H9 (cell line): ENCODE measurements at regions not wholly inside any gene's neighbourhood (a gene's known extent, or its start where the extent isn't known, plus 50 kb on each side); places are given as distances from the start of the nearest gene placed in this dataset.

Source experiments
- DNase-seq: peaks from one replicate; pipeline ENCODE4 v3.0.0-alpha.2; 2017
- H2AFZ ChIP-seq: one replicate; pipeline ENCODE4 v1.6.1; 2013; ENCODE audit warnings: mild to moderate bottlenecking, low read length, control low read depth, moderate library complexity
- H2AK5ac ChIP-seq: 2 replicates; pipeline ENCODE4 v1.6.1; 2013; ENCODE audit warnings: low read length, control low read depth, mixed read lengths; ENCODE audit not compliant: insufficient read length
- H2BK120ac ChIP-seq: one replicate; pipeline ENCODE4 v1.6.1; 2013; ENCODE audit warnings: low read depth, mild to moderate bottlenecking, low read length, control low read depth, inconsistent platforms; ENCODE audit not compliant: poor library complexity, severe bottlenecking
- H2BK12ac ChIP-seq: 2 replicates; pipeline ENCODE4 v1.6.1; 2013; ENCODE audit warnings: low read length, control low read depth, mixed read lengths, low read depth; ENCODE audit not compliant: insufficient read length
- H2BK15ac ChIP-seq: 2 replicates; pipeline ENCODE4 v1.6.1; 2013; ENCODE audit warnings: low read depth, low read length, control low read depth
- H2BK20ac ChIP-seq: one replicate; pipeline ENCODE4 v1.6.1; 2013; ENCODE audit warnings: low read depth, mild to moderate bottlenecking, low read length, control low read depth, inconsistent platforms; ENCODE audit not compliant: poor library complexity, severe bottlenecking
- H2BK5ac ChIP-seq: 2 replicates; pipeline ENCODE4 v1.6.1; 2013; ENCODE audit warnings: low read length, control low read depth, mixed read lengths; ENCODE audit not compliant: insufficient read length
- H3K14ac ChIP-seq: 2 replicates; pipeline ENCODE4 v1.6.1; 2013; ENCODE audit warnings: low read length, control low read depth; ENCODE audit not compliant: insufficient read depth
- H3K18ac ChIP-seq: 2 replicates; pipeline ENCODE4 v1.6.1; 2013; ENCODE audit warnings: low read depth, mild to moderate bottlenecking, mixed read lengths, low read length, control low read depth; ENCODE audit not compliant: insufficient read length
- H3K23ac ChIP-seq: 2 replicates; pipeline ENCODE4 v1.6.1; 2013; ENCODE audit warnings: low read length, control low read depth, mixed read lengths, low read depth; ENCODE audit not compliant: insufficient read length
- H3K23me2 ChIP-seq: 2 replicates; pipeline ENCODE4 v1.6.1; 2013; ENCODE audit warnings: low read depth, mild to moderate bottlenecking, mixed read lengths, low read length, control low read depth; ENCODE audit not compliant: insufficient read length, poor library complexity, severe bottlenecking
- H3K27ac ChIP-seq: 2 replicates; pipeline ENCODE4 v1.5.1; 2013; ENCODE audit warnings: low read length, control low read depth, mixed read lengths, low read depth; ENCODE audit not compliant: insufficient read length
- H3K27me3 ChIP-seq: 2 replicates; pipeline ENCODE4 v1.6.1; 2013; ENCODE audit warnings: low read length, control low read depth, inconsistent platforms; ENCODE audit not compliant: insufficient read depth
- H3K4ac ChIP-seq: 2 replicates; pipeline ENCODE4 v1.6.1; 2013; ENCODE audit warnings: low read depth, mild to moderate bottlenecking, control low read depth, inconsistent platforms, low read length, moderate library complexity
- H3K4me1 ChIP-seq: 2 replicates; pipeline ENCODE4 v1.6.1; 2013; ENCODE audit warnings: low read length, control low read depth, inconsistent platforms; ENCODE audit not compliant: insufficient read depth
- H3K4me2 ChIP-seq: 2 replicates; pipeline ENCODE4 v1.6.1; 2013; ENCODE audit warnings: low read length, control low read depth, mixed read lengths; ENCODE audit not compliant: insufficient read length, insufficient read depth
- H3K56ac ChIP-seq: 2 replicates; pipeline ENCODE4 v1.6.1; 2013; ENCODE audit warnings: low read depth, mild to moderate bottlenecking, mixed read lengths, low read length, control low read depth; ENCODE audit not compliant: insufficient read length
- H3K79me1 ChIP-seq: 2 replicates; pipeline ENCODE4 v1.6.1; 2013; ENCODE audit warnings: low read depth, mild to moderate bottlenecking, moderate library complexity, low read length, control low read depth, inconsistent platforms; ENCODE audit not compliant: insufficient read depth, poor library complexity, severe bottlenecking
- H3K79me2 ChIP-seq: 2 replicates; pipeline ENCODE4 v1.6.1; 2013; ENCODE audit warnings: low read length, control low read depth, inconsistent platforms; ENCODE audit not compliant: insufficient read depth
- H3K9ac ChIP-seq: 2 replicates; pipeline ENCODE4 v1.6.1; 2013; ENCODE audit warnings: low read length, control low read depth, mixed read lengths; ENCODE audit not compliant: insufficient read length; ENCODE audit errors: extremely low read depth
- H3K9me3 ChIP-seq: one replicate; pipeline ENCODE4 v1.6.1; 2013; ENCODE audit warnings: low read depth, low read length, inconsistent platforms; ENCODE audit not compliant: control insufficient read depth
- H3T11ph ChIP-seq: one replicate; pipeline ENCODE4 v1.6.1; 2013; ENCODE audit warnings: mild to moderate bottlenecking, low read length, control low read depth, inconsistent platforms
- H4K20me1 ChIP-seq: one replicate; pipeline ENCODE4 v1.6.1; 2013; ENCODE audit not compliant: control insufficient read depth, insufficient read length, insufficient read depth
- H4K5ac ChIP-seq: 2 replicates; pipeline ENCODE4 v1.6.1; 2013; ENCODE audit warnings: low read depth, mild to moderate bottlenecking, mixed read lengths, low read length, control low read depth; ENCODE audit not compliant: insufficient read length
- H4K8ac ChIP-seq: replicated peaks from 2 replicates; pipeline ENCODE4 v1.6.1; 2013; ENCODE audit warnings: low read length, control low read depth, mixed read lengths, low read depth; ENCODE audit not compliant: insufficient read length
- H4K91ac ChIP-seq: 2 replicates; pipeline ENCODE4 v1.6.1; 2013; ENCODE audit warnings: low read depth, mild to moderate bottlenecking, moderate library complexity, mixed read lengths, low read length, control low read depth; ENCODE audit not compliant: insufficient read length
- H3K27ac Mint-ChIP-seq, 3 experiments: 2 replicates in 2 of 3; 3 replicates in 1 of 3; pipeline ENCODE4 v1.8.0; 2020 to 2021; ENCODE audit warnings: mixed read lengths in 3 of 3, mild to moderate bottlenecking in 1 of 3, moderate library complexity in 1 of 3
- H3K27me3 Mint-ChIP-seq: 2 replicates; pipeline ENCODE4 v1.8.0; 2021; ENCODE audit warnings: low read depth, mild to moderate bottlenecking, moderate library complexity, mixed read lengths
- H3K36me3 Mint-ChIP-seq, 3 experiments: 2 replicates in 2 of 3; 3 replicates in 1 of 3; pipeline ENCODE4 v1.8.0; 2020 to 2021; ENCODE audit warnings: low read depth in 3 of 3, mixed read lengths in 3 of 3; ENCODE audit not compliant: insufficient read depth in 1 of 3
- H3K4me1 Mint-ChIP-seq, 2 experiments: 2 replicates each; pipeline ENCODE4 v1.8.0; 2020; ENCODE audit warnings: mixed read lengths in 2 of 2
- H3K4me3 Mint-ChIP-seq, 2 experiments: 2 replicates in 1 of 2; 3 replicates in 1 of 2; pipeline ENCODE4 v1.8.0; 2020 to 2021; ENCODE audit warnings: mild to moderate bottlenecking in 2 of 2, mixed read lengths in 2 of 2, moderate library complexity in 1 of 2
- H3K9me3 Mint-ChIP-seq, 2 experiments: 2 replicates in 1 of 2; 3 replicates in 1 of 2; pipeline ENCODE4 v1.8.0; 2020; ENCODE audit warnings: mild to moderate bottlenecking in 2 of 2, mixed read lengths in 2 of 2, moderate library complexity in 1 of 2
- CTCF ChIP-seq: fragments of 200-600 bp; sonication (generic); conservative IDR thresholded peaks from 3 replicates; pipeline ENCODE4 v1.8.0; 2021; ENCODE audit warnings: antibody characterized with exemption, mild to moderate bottlenecking
- WGBS: extraction: QIAGEN DNeasy Blood & Tissue Kit; methylation state at CpG from one replicate; pipeline ENCODE4 v1.1.7; 2013; ENCODE audit warnings: missing lambda C conversion rate, low lambda C conversion rate, mixed read lengths; ENCODE audit not compliant: insufficient read length; ENCODE audit errors: extremely low coverage; 5-methylcytosine and 5-hydroxymethylcytosine counted together

- no CpG with 5 or more reads among the region's 1 CpG for WGBS
- H4K5ac ChIP-seq = no peak overlapping the region
- no peak overlapping the region for H3K4me3 Mint-ChIP-seq
- no peak overlapping the region for H3K23ac ChIP-seq
- H3K4me1 ChIP-seq = no peaks in the 10 kb centered on the region
- no peak overlapping the region for H2BK15ac ChIP-seq
- H2AK5ac ChIP-seq = no peak overlapping the region
- peaks cover 15 to 27% (median 23%) of the 10 kb centered on the region in 3 experiments for H3K36me3 Mint-ChIP-seq
- H3K14ac ChIP-seq = no peak overlapping the region
- no peak overlapping the region for H2BK5ac ChIP-seq
- H3K27me3 ChIP-seq = no peaks in the 10 kb centered on the region
- H2BK120ac ChIP-seq = no peak overlapping the region
- H4K20me1 ChIP-seq = no peaks in the 10 kb centered on the region
- no peak overlapping the region for H3K56ac ChIP-seq
- no peak overlapping the region for H3K4me2 ChIP-seq
- H3T11ph ChIP-seq = no peak overlapping the region
- H3K18ac ChIP-seq = no peak overlapping the region
- no peak for DNase-seq
- H4K91ac ChIP-seq = no peak overlapping the region
- H3K9me3 Mint-ChIP-seq = peaks cover 75 to 77% of the 10 kb centered on the region in 2 experiments
- no peak overlapping the region for H2BK20ac ChIP-seq
- no peak overlapping the region for H3K27ac Mint-ChIP-seq
- no peaks in the 10 kb centered on the region for H3K4me1 Mint-ChIP-seq
- TF ChIP-seq CTCF = no peak
- H4K8ac ChIP-seq = no peak overlapping the region
- H3K9ac ChIP-seq = no peak overlapping the region
- H2AFZ ChIP-seq = no peak overlapping the region
- H3K9me3 ChIP-seq = peaks cover 28% of the 10 kb centered on the region
- no peak overlapping the region for H2BK12ac ChIP-seq
- no peak overlapping the region for H3K27ac ChIP-seq
- no peak overlapping the region for H3K4ac ChIP-seq
- H3K79me2 ChIP-seq = no peaks in the 10 kb centered on the region
- H3K27me3 Mint-ChIP-seq = no peaks in the 10 kb centered on the region; the same call in 1 of the 2 replicates
- H3K23me2 ChIP-seq = no peaks in the 10 kb centered on the region
- H3K79me1 ChIP-seq = no peaks in the 10 kb centered on the region
Observed at GRCh38 chrX:79281775-79282174, 85.4 kb downstream of the ITM2A start.
